GM21515 (cell line): ENCODE measurements at regions not wholly inside any gene's neighbourhood (a gene's known extent, or its start where the extent isn't known, plus 50 kb on each side); places are given as distances from the start of the nearest gene placed in this dataset.

Experiments used
- ATAC-seq: cut with Tn5 transposase; IDR thresholded peaks from one replicate; pipeline ENCODE4 v1.9.1; 2021; ENCODE audit not compliant: unreplicated experiment

DNA sequence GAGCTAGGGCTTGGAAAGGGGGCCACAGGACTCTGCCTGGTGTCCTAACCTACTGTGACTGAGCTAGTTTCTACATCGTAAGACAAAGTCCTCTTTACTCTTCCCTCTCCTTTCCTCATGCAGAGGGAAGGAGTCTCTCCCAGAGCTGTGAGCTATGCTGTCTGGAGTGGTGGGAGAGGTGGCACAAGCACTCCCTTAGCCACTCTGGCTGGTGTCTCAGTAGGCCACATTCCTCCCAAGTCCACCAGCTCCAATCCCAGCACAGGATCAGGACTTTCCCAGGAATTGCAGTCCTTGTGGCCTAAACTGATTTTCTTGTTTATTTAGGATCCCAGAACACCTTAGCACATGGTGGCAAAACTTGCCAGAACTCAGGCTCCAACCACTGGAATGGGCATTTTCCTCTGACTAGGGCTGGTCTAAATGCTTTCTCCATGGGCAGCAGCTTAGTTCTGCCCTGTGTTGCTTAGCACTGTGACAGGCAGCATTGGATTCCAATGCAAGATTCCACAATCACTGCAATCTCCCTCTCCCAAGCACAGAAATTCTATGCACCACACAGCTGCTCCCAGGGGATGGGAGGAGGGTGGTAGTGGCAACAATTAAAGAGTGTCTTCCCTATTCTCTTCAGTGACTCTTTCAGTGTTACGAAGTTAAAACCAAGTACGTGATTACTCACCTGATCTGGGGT, 733.3 kb downstream of the HACE1 start:
- no peak for ATAC-seq

DNA sequence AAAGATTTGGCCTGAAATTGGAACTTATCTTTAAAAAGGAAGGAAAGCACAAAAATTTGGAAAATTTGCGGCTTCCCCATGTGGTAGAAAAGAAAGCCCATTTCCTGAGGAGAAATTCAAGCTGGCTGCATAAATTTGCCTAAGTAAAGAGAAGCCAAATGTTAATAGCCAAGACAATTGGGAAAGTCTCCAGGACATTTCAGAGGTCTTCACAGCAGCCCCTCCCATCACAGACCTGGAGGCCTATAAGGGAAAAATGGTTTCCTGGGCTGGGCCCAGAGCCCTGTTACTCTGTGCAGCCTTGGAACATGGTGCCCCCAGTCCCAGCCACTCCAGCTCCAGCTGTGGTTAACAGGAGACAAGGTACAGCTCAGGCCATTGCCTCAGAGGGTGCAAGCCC, 736.5 kb downstream of the HACE1 start:
- ATAC-seq: no peak

DNA sequence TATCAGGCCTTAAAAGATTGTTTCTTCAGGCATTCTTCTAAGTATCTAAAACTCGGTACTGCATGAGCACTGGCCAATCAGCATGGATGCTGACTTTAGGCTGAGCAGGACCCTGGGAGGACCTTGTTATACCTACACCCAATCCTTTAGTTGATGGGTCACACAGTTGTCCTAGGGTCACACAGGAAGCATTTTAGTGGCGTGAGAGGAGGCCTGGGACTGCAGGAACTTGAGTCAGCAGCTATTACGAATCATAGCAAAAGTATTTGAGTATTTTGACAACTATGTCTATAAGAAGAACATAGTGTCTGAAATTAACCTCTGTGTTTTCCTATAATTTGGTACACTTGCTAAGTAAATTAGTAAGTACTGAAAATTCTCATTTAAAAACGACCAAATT, 741.4 kb downstream of the HACE1 start:
- no peak for ATAC-seq

DNA sequence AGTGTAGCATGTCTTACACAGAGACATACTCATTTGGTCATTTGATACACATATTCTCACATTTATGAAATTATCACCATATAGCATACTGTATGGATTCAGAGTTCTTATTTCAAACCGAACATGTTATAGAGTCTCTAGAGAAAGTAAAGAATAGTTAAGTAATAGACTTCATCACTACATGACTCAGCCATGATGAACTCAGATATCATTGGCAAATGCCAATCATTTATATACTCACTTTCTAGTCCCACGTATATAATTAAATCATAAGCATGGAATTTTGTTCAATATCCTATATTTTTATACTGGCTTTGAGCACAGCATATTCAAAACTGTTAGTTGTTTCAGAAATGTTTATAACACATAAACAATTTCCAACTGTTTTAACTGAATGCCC, 749.9 kb downstream of the HACE1 start:
- ATAC-seq: no peak

DNA sequence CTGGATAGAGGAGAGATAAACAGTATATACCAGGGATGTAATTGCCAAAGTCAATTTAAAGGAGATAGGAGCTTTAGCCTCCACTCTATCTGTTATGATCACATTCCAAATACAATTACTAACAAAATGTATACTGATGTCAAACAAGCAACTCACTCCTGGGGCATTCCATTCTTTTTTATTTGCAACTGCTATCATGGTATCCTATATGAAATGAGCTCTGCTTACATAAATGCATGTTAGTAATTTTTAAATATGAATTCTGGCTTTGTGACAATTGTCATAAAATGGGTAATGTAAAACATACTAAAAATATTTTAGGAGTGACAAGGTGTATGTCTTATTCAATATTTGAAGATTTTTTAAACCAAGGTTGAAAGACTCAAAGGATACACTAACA, 751.1 kb downstream of the HACE1 start:
- no peak for ATAC-seq

DNA sequence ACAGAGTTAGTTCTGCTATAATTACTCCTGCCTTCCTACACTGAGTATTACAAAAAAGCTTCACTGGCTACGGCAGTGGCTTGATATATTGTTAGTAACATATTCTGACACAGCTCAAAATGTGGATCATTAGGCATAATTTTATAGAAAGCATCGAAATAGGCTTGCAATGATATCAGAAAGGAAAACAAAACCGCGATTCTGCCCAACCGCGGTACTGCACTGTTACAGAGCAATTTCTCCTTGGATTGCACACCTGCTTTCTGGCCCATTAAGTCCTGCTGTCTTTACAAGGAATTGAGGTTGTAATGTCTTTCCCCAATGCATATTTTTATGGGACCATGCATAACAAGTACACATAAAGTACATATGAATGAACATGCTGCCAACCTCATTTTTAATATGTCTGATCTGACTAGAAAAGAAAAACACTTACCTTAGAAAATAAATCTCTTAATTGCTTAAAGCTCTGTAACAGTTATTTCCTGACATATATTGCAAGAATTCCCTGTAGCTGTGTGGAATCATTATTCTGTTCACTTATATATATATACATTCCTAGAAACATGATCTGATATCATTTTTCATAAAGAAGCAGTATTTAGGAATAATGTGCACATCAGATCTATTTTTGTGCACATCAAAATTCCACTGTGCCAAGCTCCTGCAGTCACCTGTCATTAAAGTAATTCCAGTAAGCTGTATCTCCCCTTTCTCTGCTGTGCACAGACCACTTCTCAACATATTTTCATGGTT, 763.9 kb downstream of the HACE1 start:
- ATAC-seq: no peak

DNA sequence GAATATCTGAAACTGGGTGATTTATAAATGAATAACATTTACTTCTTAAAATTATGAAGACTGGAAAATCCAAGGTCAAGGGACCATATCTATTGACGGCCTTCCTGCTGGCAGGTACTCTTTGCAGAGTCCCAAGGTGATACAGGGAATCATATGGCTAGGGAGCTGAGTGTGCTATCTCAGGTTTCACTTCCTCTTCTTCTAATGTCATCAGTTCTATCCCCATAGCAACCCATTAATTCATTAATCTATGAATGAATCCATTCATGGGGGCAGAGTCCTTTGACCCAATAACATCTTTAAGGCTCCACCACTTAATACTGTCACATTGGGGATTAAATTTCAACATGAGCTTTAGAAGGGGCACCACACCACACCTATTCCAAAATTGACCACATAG, 772.0 kb downstream of the HACE1 start:
- ATAC-seq: no peak

DNA sequence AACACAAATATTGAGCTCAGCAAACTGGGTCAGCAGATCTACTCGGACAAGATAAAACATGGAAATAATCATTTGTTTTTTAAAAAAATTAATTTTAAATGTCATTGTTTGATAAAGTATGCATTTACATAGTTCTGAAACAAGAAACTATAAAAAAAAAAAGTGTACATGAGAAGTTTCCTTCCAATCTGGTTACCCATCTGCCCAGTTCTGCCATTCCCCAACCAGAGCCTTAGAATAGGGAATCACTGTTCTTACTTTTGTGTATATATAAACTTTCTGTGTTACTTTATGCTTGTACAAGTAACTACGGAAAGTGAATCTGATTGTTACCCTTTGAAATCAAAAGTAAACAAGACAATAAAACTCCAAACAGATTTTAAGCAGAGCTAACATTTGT, 791.4 kb downstream of the HACE1 start:
- ATAC-seq: no peak

DNA sequence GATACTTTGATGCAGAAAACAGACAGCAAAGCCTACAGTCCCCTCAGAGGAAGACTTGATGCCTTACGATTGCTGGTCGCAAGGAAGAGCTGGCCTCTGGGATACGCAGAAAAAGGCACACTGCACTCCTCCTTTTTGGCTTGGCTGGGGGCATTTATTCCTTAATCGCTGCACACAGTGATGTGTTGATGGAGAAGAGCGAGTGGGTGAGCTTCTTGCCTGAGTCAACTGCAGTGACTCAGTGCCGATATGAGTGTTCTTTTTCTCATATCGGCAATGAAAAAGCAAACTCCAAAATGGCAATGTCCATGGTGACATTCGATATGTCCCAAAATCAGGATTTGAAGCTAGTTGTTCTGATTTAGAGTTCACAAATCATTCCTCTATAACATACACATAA, 794.8 kb downstream of the HACE1 start:
- ATAC-seq: no peak

DNA sequence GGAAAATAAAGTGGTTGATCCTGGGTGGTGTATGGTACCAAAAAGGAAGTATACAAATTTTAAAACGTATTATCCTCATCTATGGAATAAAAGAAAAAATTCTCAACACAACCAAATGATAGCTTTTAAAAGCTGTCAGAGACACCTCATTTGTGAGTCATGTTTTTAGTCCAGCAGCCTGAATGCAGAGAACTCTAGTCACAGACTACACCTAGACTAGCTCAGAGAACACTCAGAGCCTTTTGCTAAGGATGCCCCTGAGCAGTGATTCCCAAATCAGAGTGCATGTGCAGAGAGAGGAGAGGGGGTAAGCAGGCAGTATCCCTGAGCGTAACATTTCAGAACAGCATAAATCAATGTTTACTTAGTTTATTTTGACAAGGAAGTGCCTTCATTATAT, 809.3 kb downstream of the HACE1 start:
- ATAC-seq: no peak

DNA sequence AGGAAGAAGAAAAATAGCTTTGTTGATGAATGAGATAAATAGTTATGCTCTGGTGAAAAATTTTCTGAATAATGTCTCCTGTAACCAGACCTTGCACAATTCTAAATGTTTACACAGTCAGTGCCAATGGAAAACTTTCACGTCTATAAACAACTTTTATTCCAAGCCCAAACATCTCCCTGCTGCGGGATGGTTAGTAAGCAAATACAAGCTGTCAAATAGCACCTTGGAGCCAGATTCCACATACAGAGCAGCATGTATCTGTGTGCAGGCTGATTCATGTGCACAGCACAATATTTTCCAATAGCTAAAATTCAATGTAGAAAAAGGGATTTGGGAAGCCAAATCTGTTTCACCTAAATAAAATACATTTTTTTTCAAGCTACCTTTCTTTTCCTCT, 813.3 kb downstream of the HACE1 start:
- no peak for ATAC-seq

DNA sequence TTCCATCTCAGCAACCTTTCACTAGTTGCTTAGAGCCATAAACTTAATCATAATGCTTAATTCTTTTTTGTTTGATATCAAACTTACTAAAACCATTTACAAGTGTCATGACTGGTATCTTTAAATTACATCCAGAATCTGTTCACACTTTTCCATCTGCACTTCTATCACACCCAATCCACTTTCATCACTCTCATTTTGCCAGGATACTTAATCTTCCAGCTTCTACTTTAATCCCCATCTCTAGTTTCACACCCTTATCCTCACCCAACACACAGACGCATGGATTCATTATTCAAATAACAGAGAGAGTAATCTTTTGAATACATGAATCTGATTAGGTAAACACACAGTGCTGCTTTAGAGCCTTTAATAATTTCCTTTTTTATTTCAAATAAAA, 828.4 kb downstream of the HACE1 start:
- no peak for ATAC-seq

DNA sequence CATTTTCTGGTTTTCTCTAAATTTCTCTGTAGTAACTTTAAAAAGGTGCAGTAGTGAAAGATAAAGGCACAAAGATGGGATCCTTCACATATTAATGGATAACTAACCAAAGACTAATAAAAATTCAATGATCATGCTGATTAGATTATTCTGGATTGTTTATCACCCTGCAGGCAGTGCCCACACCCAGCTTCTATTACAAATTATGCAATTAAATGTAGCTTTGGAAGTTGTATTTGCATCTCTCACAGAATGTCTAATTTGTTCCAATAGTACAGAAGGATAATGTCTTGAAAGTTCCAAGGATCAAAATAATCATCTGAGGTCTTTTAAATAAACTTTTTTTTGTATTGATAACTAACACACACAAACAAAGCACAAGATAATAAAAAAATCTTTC, 837.6 kb downstream of the HACE1 start:
- no peak for ATAC-seq

DNA sequence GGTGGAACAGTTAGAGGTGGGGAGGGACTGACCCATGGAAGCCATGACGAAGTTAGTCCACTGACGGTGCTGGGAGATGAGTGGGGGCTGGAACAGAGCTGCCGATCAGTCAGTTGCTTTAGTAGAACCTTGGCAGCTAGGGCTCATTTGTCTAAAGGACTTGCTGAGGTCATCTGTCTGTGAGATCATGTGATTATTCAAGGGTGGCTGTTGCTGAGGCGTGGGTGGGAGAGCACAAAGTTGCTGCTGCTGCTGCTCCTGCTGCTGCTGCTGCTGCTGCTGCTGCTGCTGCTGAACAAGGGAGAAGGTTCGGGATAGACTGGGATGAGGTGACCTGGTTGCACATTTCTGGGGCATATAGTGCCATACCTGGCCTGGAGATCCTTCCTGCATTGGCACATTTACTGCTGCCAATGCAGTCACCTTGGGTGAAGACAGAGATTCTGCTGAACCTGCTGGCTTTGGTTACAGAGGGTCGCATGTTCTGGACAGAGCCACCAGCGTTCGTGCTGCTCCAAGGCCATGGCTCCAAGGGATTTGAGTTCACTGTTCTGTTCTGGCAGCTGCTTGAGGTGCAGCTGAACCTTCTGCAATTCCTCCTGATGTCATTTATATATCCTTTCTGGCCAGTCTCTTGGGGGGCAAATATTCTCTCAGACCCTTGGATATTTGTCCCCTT, 840.5 kb downstream of the HACE1 start:
- no peak for ATAC-seq

DNA sequence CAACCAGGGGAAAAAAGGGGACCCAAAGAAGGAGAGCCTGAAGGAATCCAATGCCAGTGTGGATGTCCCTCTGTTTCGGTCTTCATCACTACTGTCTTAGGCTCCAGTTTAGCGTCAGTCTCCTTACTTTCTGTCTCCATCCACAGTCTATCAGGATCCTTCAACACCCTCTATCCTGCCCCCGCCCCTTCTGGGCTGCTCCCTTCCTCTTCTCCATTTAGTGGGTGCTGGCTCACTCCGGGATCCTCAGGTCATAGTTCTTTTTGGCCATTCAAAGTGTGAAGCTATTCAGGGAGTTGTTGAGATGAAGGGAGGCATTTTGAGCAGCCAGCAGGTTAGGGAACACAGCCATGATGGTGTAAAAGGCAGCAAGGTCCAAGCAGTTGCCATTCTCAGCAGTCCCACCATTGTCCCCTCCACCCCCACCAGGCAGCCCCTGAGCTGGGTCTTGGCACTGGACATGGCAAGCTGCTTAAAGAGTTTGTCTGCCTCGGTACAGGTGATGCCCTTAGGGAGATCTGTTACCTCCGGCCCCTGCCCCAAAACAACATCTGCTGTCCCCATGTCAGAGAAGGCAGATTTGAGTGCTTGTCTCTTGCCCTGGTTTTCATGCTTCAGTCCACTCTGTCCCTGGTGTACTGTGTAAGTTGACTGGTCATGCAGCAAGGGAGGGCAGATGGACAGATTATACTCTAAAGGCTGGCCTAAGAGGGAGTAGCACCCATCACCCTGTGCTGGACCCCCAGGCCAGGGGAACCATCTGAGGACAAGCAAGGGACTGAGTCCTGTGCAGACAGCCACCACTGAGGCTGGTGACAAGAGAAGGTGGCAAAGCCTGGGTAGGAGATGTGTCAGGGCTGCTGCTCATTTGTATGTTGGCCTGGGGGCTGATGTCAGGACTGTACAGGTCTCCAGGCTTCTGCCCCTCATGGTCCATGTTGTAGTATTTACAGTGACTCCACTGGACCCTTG, 842.0 kb downstream of the HACE1 start:
- no peak for ATAC-seq

DNA sequence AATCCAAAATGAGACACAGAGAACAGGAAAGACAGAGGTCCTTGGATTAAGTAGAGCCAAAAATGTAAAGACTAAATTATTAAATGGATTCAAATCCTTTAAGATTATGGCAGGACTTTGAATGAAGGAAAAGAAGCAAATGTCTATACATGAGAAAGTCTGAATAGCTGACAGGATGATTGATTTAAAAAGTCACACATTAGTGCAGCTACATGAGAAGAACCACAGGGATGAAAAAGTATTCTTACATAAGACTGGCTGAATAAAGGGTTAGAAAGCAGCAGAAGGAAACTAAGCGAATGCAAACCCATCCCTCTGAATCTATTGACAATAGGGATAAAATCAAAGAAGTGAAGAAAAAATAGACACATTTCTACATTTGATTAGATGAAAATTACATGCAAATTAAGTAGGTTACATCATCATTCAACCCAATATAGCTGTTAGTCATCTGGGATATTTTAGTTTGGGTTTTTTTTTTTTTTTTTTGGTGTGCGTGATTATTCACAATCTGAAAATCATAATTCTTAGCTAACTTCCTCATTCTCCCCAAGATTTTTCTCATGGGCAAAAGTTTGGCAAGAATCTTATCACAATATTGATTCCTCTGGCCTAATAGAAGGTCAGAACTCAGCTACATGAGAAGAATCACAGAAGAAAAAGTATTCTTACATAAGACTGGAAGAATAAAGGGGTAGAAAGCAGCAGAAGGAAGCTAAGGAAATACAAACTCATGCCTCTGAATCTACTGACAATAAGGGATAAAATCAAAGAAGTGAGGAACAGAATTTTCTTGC, 845.4 kb downstream of the HACE1 start:
- no peak for ATAC-seq

DNA sequence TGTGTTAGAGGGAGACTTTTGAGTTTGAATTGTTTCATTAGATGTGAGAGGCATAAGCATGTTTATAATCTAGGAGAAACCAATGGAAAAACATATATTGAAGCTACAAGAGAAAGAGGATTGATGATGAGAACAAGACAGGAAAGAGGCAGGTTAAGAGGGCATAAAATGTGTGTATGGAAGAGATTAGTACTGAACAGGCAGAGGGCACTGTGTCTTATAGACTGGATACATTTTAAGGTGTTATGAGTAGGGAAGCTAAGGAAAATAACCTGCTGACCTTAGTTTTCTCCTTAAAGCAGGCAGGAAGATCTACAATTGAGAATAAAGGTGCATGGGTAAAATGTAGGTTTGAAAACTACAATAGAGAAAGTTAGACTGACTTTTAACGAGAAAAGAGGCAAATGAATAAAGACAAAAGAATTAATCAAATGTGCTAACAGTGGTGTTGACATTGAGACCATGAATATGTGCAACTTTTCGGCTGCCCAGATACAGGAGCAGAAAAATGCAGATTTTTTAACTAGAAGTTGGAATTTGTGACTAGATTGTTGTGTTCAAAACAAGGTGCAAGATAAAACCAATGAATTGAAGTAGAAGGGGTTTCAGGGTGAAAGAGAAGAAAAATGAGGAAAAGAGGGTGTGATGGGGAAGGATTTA, 846.3 kb downstream of the HACE1 start:
- ATAC-seq: no peak

DNA sequence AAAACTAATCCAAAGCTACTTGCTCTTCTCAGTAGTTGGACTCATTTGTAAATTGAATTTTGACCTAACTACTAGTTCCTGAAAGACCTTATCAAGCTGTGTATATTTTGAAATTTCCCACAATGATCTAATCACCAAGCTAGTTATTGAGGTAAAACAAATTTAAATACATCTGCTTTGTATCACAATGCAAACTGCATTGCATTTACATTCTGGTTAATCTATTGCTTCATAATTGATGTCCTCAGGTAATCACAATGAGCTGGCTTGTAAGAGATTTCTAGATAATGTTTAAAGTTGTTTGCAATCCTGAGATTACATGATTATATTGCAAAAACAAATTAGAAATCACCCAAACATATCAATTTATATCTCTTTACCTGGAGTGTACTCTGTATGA, 848.8 kb downstream of the HACE1 start:
- no peak for ATAC-seq

DNA sequence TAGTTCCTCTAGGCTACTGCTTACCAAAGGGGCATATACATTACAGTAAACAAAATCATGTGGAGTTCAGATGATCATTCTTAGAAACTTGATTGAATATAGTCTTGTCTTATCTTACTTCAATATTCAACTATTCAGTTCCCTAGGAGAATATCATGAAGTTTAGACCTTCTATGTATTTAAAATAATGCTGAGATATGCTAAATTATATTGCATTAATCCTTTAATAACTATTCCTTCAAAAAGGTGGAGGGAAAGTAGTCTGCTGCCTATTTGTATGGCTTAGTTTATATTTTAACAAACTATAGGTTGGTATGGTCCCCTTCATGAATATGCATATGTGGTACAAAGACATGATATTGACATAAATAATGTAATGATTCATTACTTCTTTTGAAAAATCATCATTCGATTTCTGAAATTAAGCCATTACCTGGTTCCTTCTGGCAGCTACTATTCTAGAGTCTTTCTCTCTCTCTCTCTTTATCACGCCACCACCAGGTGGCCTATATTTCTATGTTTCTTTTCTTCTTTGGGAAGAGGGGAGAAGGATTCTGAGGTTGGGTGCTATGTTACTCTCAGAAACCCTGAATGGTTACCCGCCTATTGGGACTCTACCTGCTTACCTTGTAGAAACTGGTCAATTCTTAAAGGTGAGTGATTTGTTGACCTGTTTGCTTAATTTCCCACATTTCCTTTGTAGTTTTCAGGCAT, 855.8 kb downstream of the HACE1 start:
- no peak for ATAC-seq
